SH-SY5Y (cell line): ENCODE measurements at regions not wholly inside any gene's neighbourhood (a gene's known extent, or its start where the extent isn't known, plus 50 kb on each side); places are given as distances from the start of the nearest gene placed in this dataset.
A peak's percentile ranks its signal among the peaks of the same experiment; 100 is the strongest.

Experiments used
- GATA2 ChIP-seq: IDR thresholded peaks from 2 replicates; pipeline ENCODE4 v1.6.1; 2011; ENCODE audit warnings: mild to moderate bottlenecking, low read depth, low read length
- GATA3 ChIP-seq: IDR thresholded peaks from 2 replicates; pipeline ENCODE4 v1.6.1; 2011; ENCODE audit warnings: low read depth, mild to moderate bottlenecking, low read length, moderate library complexity

GRCh38 chr20:24785141-24786110 is 163.6 kb upstream of the CST7 start:
- TF ChIP-seq GATA3 (no peak), GATA2 (no peak)

GRCh38 chr20:24786111-24786495 is 163.0 kb upstream of the CST7 start:
- TF ChIP-seq GATA3 (no peak), GATA2 (no peak)

GRCh38 chr20:24786646-24787045 is 162.4 kb upstream of the CST7 start:
- TF ChIP-seq GATA3: no peak
- no peak for TF ChIP-seq GATA2

GRCh38 chr20:24787071-24787470 is 162.0 kb upstream of the CST7 start:
- TF ChIP-seq GATA2: no peak
- TF ChIP-seq GATA3: no peak

DNA sequence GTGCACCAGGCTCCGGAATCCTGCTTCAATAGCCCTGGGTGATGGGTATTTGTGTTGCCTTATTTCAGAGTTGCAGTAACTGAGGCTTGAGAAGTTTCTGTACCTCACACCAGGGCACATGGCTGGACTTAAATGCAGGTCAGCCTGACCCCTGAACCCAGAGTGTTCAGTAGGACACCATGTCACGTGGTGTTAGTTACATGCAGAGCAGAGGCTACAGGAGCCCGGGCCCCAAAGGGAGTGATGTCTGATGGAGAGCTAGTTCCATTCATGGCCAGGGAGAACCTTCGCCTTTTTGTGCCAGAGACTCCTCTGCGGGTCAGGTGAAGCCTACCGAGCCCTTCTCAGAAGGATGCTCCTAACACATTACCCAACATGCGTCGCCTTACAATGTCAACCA is 161.4 kb upstream of the CST7 start:
- TF ChIP-seq GATA3 (no peak), GATA2 (no peak)

DNA sequence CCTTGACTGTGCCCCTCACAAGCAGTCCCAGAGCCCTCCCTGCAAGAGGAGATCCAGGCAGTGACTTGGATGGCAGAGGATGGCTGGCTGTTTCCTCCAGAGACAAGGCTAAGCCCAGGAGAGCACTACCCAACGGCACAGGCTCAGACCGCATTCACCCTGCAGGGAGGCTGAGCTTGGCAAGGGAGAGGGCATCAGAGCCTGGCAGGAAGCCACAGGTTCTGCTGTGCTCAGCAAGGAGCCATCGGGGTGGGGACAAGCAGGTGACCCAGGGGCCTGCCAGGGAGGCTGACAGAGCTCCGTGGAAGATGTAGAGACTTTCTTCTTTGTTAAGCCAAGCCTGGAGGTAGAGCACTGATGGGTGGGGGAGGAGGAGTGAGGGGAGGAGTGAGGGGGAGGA is 159.2 kb upstream of the CST7 start:
- no peak for TF ChIP-seq GATA3
- no peak for TF ChIP-seq GATA2

DNA sequence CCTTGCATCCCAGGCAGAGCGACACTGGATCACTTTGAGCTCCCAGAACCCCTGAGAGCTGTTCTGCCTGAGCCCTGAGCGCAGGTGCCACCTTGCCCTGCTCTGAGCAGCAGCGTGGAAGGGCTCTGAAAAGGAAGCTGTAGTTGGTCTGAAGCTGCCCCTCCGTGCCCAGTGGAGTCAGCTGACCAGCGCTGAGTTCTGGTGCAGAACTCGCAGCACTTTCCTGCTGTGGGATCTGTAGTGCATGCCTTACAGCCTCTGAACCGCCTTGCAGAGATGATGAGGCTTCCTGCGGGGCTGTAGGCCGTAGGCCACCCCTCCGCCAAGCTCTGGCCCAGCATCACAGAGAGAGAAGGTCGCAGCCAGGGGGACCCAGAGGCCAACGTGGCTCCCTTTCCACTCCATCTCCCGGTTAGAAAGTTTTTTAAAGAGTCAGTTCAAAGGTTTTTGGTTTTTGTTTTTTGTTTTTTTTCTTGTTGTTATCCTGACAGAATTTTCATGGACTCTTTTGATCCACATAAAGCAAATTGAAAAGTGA is 158.3 kb upstream of the CST7 start:
- TF ChIP-seq GATA2: no peak
- no peak for TF ChIP-seq GATA3

DNA sequence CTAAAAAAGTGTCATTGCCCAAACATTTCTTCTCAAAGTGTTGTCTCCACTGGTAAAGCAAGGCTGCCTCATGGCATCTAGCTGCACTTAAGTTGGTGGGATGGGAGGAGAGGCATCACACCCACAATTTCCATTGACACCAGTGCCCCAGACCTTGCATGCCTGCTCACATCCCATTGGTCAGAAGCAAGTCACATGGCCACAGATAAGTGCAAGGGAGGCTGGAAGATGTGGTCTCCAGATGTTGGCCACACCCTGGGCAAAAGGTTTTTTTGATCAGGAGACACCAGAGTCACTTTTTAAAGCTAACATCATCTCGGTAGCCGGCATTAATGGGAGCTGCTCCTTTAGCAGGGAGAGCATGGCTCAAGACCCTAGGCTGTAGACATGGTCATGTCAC is 157.1 kb upstream of the CST7 start:
- no peak for TF ChIP-seq GATA3
- TF ChIP-seq GATA2: no peak

DNA sequence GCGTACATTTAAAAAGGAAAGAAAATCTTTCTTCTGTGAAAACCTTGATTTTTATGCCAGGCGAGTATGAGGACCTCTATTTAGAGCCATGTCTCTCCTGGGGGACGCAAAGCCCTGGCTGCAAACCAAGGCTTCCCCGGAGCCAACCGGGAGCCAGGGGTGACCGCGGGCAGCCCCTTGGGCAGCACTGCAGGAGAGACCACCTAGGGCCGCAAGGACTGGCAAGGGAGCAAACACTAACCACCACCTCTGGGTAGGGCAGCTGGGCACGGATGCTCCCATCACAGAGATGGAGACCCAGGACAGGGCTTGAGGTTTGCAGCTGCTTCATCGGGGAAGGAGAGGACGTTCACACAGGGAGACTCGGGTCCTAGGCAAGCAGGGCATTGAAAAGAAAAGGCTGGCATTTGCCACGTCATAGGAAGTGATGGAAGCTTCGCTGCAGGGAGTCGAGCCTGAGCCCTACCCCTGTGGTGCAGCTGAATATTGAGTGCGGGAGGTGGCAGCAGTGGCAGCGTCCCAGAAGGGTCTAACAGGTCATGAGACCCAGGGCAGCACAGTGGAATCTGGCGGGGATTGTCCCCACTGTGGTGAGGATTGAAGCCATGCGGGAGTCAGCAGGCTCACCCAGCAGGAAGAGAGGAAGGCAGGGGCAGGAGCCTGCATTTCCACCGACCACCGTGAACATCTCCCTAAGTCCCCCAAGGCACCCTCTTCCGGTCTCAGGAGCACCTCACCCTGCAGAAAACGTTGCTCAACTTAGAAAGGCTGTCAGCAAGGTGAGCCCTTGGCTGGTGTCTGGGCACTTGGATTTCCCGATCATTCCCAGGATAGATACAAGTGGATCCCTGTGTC is 156.2 kb upstream of the CST7 start:
- no peak for TF ChIP-seq GATA3
- no peak for TF ChIP-seq GATA2

- no peak for TF ChIP-seq GATA3
- TF ChIP-seq GATA2: no peak
Measured at GRCh38 chr20:24795436-24795835, 153.6 kb upstream of the CST7 start.

DNA sequence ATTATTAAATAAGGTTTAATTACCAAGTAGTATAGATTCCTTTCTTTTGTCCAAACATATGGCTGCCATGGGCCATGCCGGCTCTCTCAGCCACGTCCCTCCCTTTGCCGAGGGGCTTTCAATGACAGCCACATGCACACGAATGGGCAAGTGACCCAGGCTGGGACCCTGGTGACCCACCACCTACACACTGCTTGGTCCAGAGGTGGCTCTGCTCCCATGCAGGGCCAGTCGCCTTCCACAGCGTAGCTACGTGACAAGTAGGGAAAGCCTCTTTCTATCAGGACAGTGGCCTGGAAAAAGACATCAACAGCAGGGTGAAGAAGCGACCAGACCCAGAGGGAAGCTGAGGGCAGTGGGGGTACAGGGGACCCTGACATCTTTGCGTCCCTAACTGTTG is 152.8 kb upstream of the CST7 start:
- TF ChIP-seq GATA2 (no peak), GATA3 (no peak)

DNA sequence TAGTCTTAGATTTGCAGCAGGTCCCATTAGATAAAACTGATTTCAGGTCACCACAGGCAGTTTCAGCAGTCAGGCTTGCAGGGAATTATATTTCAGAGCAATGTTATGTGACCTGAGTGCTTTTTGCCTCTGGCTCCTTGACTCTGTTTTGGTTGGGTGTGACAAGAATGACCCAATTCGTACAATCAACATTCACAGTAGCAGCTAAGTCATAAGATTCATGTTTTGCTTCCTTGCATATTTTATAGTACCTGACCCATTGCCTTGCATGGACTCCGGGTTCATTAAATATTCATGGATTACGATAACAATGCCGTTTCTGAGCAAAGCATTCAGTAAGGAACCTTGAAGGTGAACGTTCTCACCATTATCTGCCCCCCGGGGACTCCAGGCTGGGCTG is 152.0 kb upstream of the CST7 start:
- TF ChIP-seq GATA2 (no peak), GATA3 (no peak)

- TF ChIP-seq GATA2 (no peak), GATA3 (no peak)
Measured at GRCh38 chr20:24797745-24798655, 151.1 kb upstream of the CST7 start.

GRCh38 chr20:24798930-24799705 is 150.0 kb upstream of the CST7 start:
- peak; percentile 79 for TF ChIP-seq GATA2
- TF ChIP-seq GATA3: no peak; the same call in 1 of the 2 replicates
